LNCAP (cell line): ENCODE measurements at regions not wholly inside any gene's neighbourhood (a gene's known extent, or its start where the extent isn't known, plus 50 kb on each side); places are given as distances from the start of the nearest gene placed in this dataset.

Experiments
- TF ChIP-seq, protein P1 (sequence below): fragments of 450-650 bp; IDR thresholded peaks from 2 replicates; pipeline ENCODE4 v1.5.1; 2017; ENCODE audit warnings: mild to moderate bottlenecking

DNA sequence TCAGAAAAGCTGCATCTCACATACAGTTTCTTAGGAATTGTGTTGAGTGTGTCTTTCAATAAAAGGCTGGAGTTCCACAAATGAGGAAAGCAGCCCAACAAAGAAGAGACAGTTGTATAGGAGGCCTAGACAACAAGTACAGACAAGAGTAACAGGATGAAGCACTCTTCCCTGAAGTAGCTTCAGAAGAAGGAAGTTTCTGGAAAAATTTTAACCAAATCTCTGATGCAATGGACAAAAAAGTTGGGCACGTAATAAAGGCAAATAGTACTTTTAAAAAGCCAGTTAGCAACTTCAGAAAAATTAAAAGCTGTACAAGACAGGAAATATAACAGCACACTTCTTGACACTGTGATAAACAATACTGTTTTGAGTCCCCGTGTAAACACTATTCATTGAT is 134.1 kb upstream of the PLEKHG7 start:
- TF ChIP-seq, protein P1, sequence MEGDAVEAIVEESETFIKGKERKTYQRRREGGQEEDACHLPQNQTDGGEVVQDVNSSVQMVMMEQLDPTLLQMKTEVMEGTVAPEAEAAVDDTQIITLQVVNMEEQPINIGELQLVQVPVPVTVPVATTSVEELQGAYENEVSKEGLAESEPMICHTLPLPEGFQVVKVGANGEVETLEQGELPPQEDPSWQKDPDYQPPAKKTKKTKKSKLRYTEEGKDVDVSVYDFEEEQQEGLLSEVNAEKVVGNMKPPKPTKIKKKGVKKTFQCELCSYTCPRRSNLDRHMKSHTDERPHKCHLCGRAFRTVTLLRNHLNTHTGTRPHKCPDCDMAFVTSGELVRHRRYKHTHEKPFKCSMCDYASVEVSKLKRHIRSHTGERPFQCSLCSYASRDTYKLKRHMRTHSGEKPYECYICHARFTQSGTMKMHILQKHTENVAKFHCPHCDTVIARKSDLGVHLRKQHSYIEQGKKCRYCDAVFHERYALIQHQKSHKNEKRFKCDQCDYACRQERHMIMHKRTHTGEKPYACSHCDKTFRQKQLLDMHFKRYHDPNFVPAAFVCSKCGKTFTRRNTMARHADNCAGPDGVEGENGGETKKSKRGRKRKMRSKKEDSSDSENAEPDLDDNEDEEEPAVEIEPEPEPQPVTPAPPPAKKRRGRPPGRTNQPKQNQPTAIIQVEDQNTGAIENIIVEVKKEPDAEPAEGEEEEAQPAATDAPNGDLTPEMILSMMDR = no peak

DNA sequence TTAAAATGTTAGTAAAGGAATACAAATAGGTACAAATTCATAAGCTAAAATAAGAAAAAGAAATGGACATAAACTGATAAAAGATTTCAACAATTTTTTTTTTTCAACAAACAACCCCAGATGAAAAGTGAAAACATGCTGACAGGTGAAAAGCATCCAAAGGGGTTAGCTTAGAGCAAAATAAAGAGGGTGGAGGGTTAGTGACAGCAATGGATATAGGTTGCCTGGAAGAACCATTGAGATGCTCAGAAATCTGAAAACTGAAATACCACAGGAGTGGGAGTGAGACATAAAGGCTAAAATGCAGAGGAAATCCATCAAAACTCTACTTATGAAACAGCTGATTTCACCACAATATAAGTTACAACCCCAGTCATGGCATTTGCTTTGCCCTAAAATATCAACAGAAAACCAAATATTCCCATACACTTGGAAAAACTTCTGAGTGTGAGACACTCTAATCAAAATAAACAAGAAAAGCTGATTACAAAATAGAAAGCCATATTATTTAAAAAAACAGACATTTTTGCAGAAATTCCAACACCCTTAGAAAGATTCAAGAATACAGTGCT is 136.3 kb upstream of the PLEKHG7 start:
- TF ChIP-seq, protein P1 = no peak

DNA sequence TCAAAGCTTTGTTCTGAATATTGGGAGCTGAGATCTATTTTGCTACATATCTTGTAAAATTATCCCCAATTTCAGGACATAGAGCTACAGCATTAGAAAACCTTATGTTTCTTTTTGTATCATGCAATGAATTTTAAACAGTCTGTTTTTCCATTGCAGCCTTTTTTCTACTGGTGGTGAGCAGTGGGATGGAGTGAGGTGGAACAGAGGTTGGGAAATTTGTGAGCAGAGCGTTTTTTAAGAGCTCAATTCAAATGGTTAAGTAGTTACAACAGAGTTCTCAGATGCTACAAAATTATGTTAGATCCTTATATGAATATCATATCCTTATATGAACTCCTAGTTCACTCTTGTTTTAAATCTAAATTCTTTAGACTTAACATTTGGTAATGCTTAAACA is 139.0 kb upstream of the PLEKHG7 start:
- TF ChIP-seq, protein P1 = no peak

DNA sequence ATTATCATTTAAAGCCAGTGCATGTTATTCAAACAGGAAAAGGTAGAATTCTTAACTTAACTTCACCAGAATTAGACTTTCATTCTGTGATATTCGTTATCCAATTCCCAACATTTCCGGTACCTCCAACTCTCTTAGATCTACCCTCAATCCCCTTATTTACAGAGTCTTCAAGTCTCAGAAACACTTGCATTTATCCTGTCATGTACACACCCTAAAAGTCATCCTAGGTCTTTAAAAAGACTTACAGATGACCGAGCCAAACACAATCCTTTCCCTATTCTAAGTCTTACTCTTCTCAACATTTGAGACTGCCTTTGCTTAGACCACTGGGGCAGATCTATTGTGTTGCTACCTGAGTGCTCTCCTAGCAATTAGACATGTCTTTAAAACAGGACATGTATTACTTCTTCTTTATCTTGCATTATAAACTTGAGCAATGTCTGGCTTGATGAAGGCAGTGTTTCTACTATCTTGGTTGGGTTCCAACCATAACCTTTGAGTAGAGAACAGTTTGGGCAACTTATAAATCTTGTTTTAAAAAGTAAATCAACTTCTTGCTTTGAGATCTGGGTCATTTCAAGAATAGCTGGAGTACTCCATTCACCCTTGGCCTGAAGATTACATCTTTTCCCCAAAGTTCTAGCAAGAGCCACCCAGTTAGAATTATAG is 140.6 kb upstream of the PLEKHG7 start:
- TF ChIP-seq, protein P1 = no peak

DNA sequence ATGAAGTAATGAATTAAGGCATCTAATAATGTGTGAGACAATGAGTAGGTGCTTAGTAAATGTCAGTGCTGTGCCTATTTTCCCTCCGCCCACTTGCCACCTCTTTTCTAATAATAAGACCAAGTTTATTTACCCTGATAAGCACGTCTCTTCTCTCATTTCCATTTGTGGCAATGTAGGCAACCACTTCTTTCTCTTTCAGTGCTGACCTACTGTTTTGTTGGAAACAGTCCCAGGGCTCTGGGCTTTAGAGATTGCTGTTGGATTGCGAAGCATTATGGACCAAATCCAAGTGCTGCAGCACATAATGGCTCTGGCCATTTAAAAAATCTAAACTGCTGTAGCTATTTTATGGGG is 141.3 kb upstream of the PLEKHG7 start:
- TF ChIP-seq, protein P1 = no peak

DNA sequence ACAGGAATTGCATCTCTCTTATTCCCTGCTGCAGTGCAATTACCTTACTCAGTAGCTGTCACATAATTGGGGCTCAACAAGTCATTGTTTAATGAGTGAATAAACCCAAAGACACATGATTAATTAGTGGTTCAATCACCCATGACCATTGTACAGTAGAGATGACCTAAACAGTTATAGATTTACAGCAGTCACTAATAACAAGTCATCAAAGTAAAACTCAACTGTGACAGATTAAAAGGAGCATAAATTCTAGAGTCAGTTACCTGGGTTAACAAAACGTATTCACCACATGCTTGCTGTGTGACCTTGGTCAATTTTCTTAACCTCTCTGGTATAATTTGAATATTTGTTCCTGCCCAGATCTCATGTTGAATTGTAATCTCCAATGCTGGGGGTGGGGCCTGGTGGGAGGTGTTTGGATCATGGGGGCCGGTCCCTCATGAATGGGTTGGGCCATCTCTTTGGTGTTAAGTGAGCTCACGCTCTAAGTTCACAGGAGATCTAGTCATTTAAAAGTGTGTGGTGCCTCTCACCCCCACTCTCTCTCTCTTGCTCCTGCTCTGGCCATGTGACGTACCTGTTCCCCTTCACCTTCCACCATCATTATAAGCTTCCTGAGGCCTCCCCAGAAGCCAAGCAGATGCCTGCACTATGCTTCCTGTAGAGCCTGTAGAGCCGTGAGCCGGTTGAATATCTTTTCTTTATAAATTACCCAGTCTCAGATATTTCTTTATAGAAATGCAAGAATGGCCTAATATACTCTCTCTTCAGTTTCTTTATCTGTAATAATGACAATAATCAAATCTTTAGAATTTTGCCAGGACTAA is 141.9 kb upstream of the PLEKHG7 start:
- TF ChIP-seq, protein P1 = no peak

DNA sequence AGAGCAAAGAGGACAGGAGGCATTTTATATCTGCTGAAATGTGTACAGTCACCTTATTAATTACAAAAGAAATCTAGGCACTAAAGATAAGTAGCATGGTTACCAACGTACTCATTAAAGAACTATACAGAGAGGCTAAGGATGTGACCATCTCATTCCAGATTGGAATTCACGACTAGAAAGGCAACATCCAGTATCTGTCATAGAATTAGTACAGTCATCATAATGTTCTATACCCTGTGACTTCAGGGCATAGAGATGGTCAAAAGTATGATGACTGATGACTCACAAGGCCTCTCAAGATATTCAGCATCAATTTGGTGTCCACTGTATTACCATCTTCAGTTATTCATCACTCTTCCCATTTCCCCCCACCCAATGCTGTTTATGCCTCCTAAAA is 144.0 kb upstream of the PLEKHG7 start:
- TF ChIP-seq, protein P1 = no peak
